ENCODE measurements at regions not wholly inside any gene's neighbourhood (a gene's known extent, or its start where the extent isn't known, plus 50 kb on each side); places are given as distances from the start of the nearest gene placed in this dataset.

DNA sequence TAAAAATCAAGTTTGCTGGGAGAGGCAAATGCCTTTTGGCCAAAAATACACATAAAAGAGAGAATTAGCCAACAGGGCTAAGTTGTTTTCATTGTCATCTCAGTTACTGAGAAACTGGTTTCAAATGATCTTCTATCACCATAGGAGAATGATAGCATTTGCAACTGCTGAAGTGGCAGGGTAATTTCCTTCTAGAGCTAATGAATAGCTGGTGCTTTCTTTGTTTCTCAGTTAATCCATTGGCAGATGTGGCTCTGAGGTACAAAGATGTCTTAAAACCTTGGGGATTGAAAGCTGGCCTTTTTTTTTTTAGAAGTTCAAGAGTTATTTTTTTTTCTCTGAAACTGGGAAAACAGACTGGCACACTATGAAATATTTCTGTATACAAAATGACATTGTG is 332.7 kb upstream of the KLF12 start:
- TF ChIP-seq, protein P1, sequence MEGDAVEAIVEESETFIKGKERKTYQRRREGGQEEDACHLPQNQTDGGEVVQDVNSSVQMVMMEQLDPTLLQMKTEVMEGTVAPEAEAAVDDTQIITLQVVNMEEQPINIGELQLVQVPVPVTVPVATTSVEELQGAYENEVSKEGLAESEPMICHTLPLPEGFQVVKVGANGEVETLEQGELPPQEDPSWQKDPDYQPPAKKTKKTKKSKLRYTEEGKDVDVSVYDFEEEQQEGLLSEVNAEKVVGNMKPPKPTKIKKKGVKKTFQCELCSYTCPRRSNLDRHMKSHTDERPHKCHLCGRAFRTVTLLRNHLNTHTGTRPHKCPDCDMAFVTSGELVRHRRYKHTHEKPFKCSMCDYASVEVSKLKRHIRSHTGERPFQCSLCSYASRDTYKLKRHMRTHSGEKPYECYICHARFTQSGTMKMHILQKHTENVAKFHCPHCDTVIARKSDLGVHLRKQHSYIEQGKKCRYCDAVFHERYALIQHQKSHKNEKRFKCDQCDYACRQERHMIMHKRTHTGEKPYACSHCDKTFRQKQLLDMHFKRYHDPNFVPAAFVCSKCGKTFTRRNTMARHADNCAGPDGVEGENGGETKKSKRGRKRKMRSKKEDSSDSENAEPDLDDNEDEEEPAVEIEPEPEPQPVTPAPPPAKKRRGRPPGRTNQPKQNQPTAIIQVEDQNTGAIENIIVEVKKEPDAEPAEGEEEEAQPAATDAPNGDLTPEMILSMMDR (optimal IDR thresholded peaks at IDR 0.05 in 1 of 3, IDR thresholded peaks at IDR 0.05 in 1 of 3, conservative IDR thresholded peaks at IDR 0.05 in 1 of 3; ENCODE audit: extremely low read depth in 1 of 3, insufficient read depth in 2 of 3, low read length in 3 of 3), result no peak
- no peak for TF ChIP-seq EZH2 (IDR thresholded peaks at IDR 0.05; ENCODE audit: low read length)
